Ovary (tissue), 3 donors: ENCODE measurements at regions not wholly inside any gene's neighbourhood (a gene's known extent, or its start where the extent isn't known, plus 50 kb on each side); places are given as distances from the start of the nearest gene placed in this dataset.

Experiments used
- CTCF ChIP-seq, 3 donors: fragments of 450-650 bp in 2 of 3; fragments of 200-600 bp in 1 of 3; IDR thresholded peaks; one replicate each; pipeline versions ENCODE4 v1.5.1 to v1.8.0; 2016 to 2022; ENCODE audit warnings: antibody characterized with exemption in 3 of 3, mild to moderate bottlenecking in 1 of 3
- POLR2A ChIP-seq: fragments of 450-650 bp; IDR thresholded peaks from one replicate; pipeline ENCODE4 v1.6.1; 2017; ENCODE audit warnings: antibody characterized with exemption, mild to moderate bottlenecking, moderate library complexity
- donor health status: DM: no; HTN: no; CAD: no.

- TF ChIP-seq CTCF (IDR thresholded peaks at IDR 0.05): no peak
- no peak for TF ChIP-seq POLR2A
Observed at GRCh38 chr2:105183555-105184323, 57.8 kb upstream of the GPR45 start.
